Neuronal stem cell (in vitro differentiated cells): ENCODE measurements at regions not wholly inside any gene's neighbourhood (a gene's known extent, or its start where the extent isn't known, plus 50 kb on each side); places are given as distances from the start of the nearest gene placed in this dataset.

Source experiments
- DNase-seq: peaks from one replicate; pipeline ENCODE4 v3.0.0-alpha.2; 2013; ENCODE audit warnings: low spot score
- H2AFZ ChIP-seq: one replicate; pipeline ENCODE4 v1.6.1; 2013; ENCODE audit warnings: mild to moderate bottlenecking, low read length, inconsistent platforms
- H2AK5ac ChIP-seq: 2 replicates; pipeline ENCODE4 v1.6.1; 2013; ENCODE audit warnings: low read depth, mild to moderate bottlenecking, inconsistent platforms, low read length, moderate library complexity, mixed read lengths
- H2BK120ac ChIP-seq: 2 replicates; pipeline ENCODE4 v1.6.1; 2013; ENCODE audit warnings: low read depth, mild to moderate bottlenecking, inconsistent platforms, low read length, moderate library complexity, mixed read lengths
- H2BK12ac ChIP-seq: one replicate; pipeline ENCODE4 v1.6.1; 2013; ENCODE audit warnings: low read length, inconsistent platforms
- H2BK15ac ChIP-seq: 2 replicates; pipeline ENCODE4 v1.6.1; 2013; ENCODE audit warnings: mild to moderate bottlenecking, low read length, inconsistent platforms, mixed read lengths
- H2BK5ac ChIP-seq: one replicate; pipeline ENCODE4 v1.6.1; 2013; ENCODE audit warnings: inconsistent platforms, mild to moderate bottlenecking, low read length, moderate library complexity
- H3K14ac ChIP-seq: one replicate; pipeline ENCODE4 v1.6.1; 2013; ENCODE audit warnings: low read length, inconsistent platforms
- H3K18ac ChIP-seq: 2 replicates; pipeline ENCODE4 v1.6.1; 2013; ENCODE audit warnings: low read length, inconsistent platforms
- H3K23ac ChIP-seq: 2 replicates; pipeline ENCODE4 v1.6.1; 2013; ENCODE audit warnings: low read depth, mild to moderate bottlenecking, mixed read lengths, low read length, inconsistent platforms; ENCODE audit not compliant: poor library complexity
- H3K27ac ChIP-seq: replicated peaks from 3 replicates; pipeline ENCODE4 v1.5.1; 2013; ENCODE audit warnings: low read length, inconsistent platforms
- H3K27me3 ChIP-seq, 3 experiments: 2 replicates each; pipeline ENCODE4 v1.6.1; 2013; ENCODE audit warnings: low read length in 3 of 3, mild to moderate bottlenecking in 2 of 3, inconsistent platforms in 1 of 3, low read depth in 1 of 3, mixed read lengths in 1 of 3, moderate library complexity in 1 of 3; ENCODE audit not compliant: control insufficient read depth in 3 of 3, insufficient read depth in 3 of 3
- H3K36me3 ChIP-seq, 2 donors: replicated peaks in 1 of 2; 2 replicates each; pipeline ENCODE4 v1.6.1; 2013; ENCODE audit warnings: low read length in 2 of 2; ENCODE audit not compliant: control insufficient read depth in 2 of 2, insufficient read depth in 2 of 2
- H3K4ac ChIP-seq: 2 replicates; pipeline ENCODE4 v1.6.1; 2013; ENCODE audit warnings: inconsistent platforms, mild to moderate bottlenecking, low read length, moderate library complexity
- H3K4me1 ChIP-seq, 2 donors: 1 replicate in 1 of 2; 2 replicates in 1 of 2; pipeline ENCODE4 v1.6.1; 2013; ENCODE audit warnings: low read length in 2 of 2, low read depth in 1 of 2; ENCODE audit not compliant: control insufficient read depth in 2 of 2, insufficient read depth in 1 of 2
- H3K4me2 ChIP-seq: one replicate; pipeline ENCODE4 v1.6.1; 2013; ENCODE audit warnings: mild to moderate bottlenecking, low read length, inconsistent platforms; ENCODE audit not compliant: insufficient read depth, poor library complexity, severe bottlenecking
- H3K4me3 ChIP-seq, 2 donors: 2 replicates each; pipeline ENCODE4 v1.5.1; 2013; ENCODE audit warnings: low read length in 2 of 2, mild to moderate bottlenecking in 2 of 2, inconsistent platforms in 1 of 2, moderate library complexity in 1 of 2
- H3K79me1 ChIP-seq: one replicate; pipeline ENCODE4 v1.6.1; 2013; ENCODE audit warnings: low read depth, mild to moderate bottlenecking, inconsistent platforms, low read length, moderate library complexity
- H3K9ac ChIP-seq: one replicate; pipeline ENCODE4 v1.6.1; 2013; ENCODE audit warnings: mild to moderate bottlenecking, low read depth, low read length, inconsistent platforms; ENCODE audit not compliant: poor library complexity
- H3K9me3 ChIP-seq, 2 donors: replicated peaks in 1 of 2; 2 replicates each; pipeline versions ENCODE3 to v1.6.1; 2013; ENCODE audit warnings: low read length in 2 of 2, mild to moderate bottlenecking in 2 of 2, inconsistent platforms in 1 of 2, low read depth in 1 of 2, mixed read lengths in 1 of 2, moderate library complexity in 1 of 2; ENCODE audit not compliant: control insufficient read depth in 2 of 2, insufficient read depth in 1 of 2
- H4K8ac ChIP-seq: one replicate; pipeline ENCODE4 v1.6.1; 2013; ENCODE audit warnings: low read depth, mild to moderate bottlenecking, inconsistent platforms, low read length, moderate library complexity
- H4K91ac ChIP-seq: one replicate; pipeline ENCODE4 v1.6.1; 2013; ENCODE audit warnings: low read length, low read depth, mild to moderate bottlenecking, inconsistent platforms; ENCODE audit not compliant: poor library complexity
- WGBS, 2 donors: extraction: QIAGEN DNeasy Blood & Tissue Kit; methylation state at CpG; one replicate each; pipeline ENCODE4 v1.1.7; 2013; ENCODE audit warnings: missing lambda C conversion rate in 2 of 2, mixed read lengths in 1 of 2; ENCODE audit not compliant: insufficient read length in 2 of 2, insufficient replicate concordance in 1 of 2; ENCODE audit errors: extremely low coverage in 2 of 2; 5-methylcytosine and 5-hydroxymethylcytosine counted together

GRCh38 chr3:16801698-16802097 is 83.1 kb upstream of the PLCL2 start:
- Histone ChIP-seq H2AK5ac (no peak overlapping the region), H3K27me3 (no peaks in the 10 kb centered on the region), H2BK15ac (no peak overlapping the region), H3K14ac (no peak overlapping the region), H2AFZ (no peak overlapping the region), H3K79me1 (no peaks in the 10 kb centered on the region), H4K8ac (no peak overlapping the region), H4K91ac (no peak overlapping the region), H3K4me1 (no peaks in the 10 kb centered on the region), H3K27ac (no peak overlapping the region), H3K23ac (no peak overlapping the region), H2BK5ac (no peak overlapping the region), H3K9me3 (no peaks in the 10 kb centered on the region), H2BK12ac (no peak overlapping the region), H3K18ac (no peak overlapping the region), H3K36me3 (no peaks in the 10 kb centered on the region), H3K4me2 (no peak overlapping the region), H2BK120ac (no peak overlapping the region), H3K4ac (no peak overlapping the region), H3K9ac (no peak overlapping the region), H3K4me3 (no peak overlapping the region)
- no CpG with 5 or more reads among the region's 5 CpGs for WGBS, 2 donors
- no peak for DNase-seq

DNA sequence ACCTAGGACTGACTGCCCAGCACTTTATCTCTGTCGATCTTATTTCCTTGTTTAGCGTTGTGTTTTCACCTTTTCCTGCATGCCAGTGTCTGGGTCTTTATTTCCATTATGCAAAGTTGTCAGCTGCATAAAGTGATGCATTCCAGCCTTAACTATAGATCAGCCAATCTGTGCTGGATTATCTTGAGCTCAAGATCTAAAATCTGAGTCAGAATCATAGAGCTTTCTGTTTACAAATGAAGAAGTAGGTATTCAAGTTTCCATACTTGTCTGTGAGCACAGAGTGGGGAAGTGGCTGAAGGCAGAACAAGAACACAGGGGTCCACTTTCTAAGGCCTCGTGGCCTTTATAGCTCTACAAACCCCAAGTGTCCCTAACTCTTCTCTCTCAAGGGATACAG is 82.4 kb upstream of the PLCL2 start:
- no peak overlapping the region for H3K27ac ChIP-seq
- H2BK120ac ChIP-seq: no peak overlapping the region
- H3K23ac ChIP-seq: no peak overlapping the region
- WGBS, 2 donors: no CpG with 5 or more reads among the region's 3 CpGs
- no peak overlapping the region for H4K91ac ChIP-seq
- no peaks in the 10 kb centered on the region for H3K36me3 ChIP-seq
- H3K9ac ChIP-seq: no peak overlapping the region
- no peaks in the 10 kb centered on the region for H3K79me1 ChIP-seq
- no peak overlapping the region for H3K14ac ChIP-seq
- no peak overlapping the region for H3K4ac ChIP-seq
- no peak for DNase-seq
- no peaks in the 10 kb centered on the region for H3K4me1 ChIP-seq
- H3K4me2 ChIP-seq: no peak overlapping the region
- no peak overlapping the region for H2BK15ac ChIP-seq
- no peak overlapping the region for H2BK12ac ChIP-seq
- H2BK5ac ChIP-seq: no peak overlapping the region
- no peak overlapping the region for H3K4me3 ChIP-seq
- H2AK5ac ChIP-seq: no peak overlapping the region
- no peak overlapping the region for H3K18ac ChIP-seq
- H2AFZ ChIP-seq: no peak overlapping the region
- H3K9me3 ChIP-seq: no peaks in the 10 kb centered on the region
- H4K8ac ChIP-seq: no peak overlapping the region
- no peaks in the 10 kb centered on the region for H3K27me3 ChIP-seq

DNA sequence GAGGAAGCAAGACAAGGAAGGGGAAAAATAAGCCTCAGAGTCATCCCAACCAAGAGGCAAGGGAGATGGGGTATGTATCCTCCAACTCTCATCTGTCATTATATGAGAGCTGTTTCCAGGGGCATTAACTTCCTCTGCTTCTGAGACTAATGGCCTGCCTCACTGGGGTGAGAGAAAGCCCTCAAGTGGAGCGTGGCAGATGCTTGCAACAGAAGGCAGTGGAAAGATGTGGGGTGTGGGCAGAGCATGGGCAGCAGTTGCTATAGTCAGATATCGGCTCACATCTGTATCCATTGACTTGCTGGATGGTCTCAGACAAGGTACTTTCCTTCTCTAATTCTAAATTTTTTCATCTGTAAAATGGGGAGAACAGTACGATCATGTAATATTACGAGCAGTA is 81.7 kb upstream of the PLCL2 start:
- Histone ChIP-seq H3K4me1 (no peaks in the 10 kb centered on the region), H2AK5ac (no peak overlapping the region), H2AFZ (no peak overlapping the region), H3K9ac (no peak overlapping the region), H2BK15ac (no peak overlapping the region), H3K23ac (no peak overlapping the region), H3K4ac (no peak overlapping the region), H3K4me2 (no peak overlapping the region), H4K8ac (no peak overlapping the region), H3K79me1 (no peaks in the 10 kb centered on the region), H3K27ac (no peak overlapping the region), H3K14ac (no peak overlapping the region), H3K9me3 (no peaks in the 10 kb centered on the region), H2BK5ac (no peak overlapping the region), H3K27me3 (no peaks in the 10 kb centered on the region), H2BK12ac (no peak overlapping the region), H2BK120ac (no peak overlapping the region), H3K4me3 (no peak overlapping the region), H3K36me3 (no peaks in the 10 kb centered on the region), H3K18ac (no peak overlapping the region), H4K91ac (no peak overlapping the region)
- no peak for DNase-seq
- no CpG with 5 or more reads among the region's 4 CpGs for WGBS, 2 donors

GRCh38 chr3:16807391-16807790 is 77.4 kb upstream of the PLCL2 start:
- H3K9me3 ChIP-seq: no peaks in the 10 kb centered on the region
- H4K91ac ChIP-seq: no peak overlapping the region
- no peak overlapping the region for H3K18ac ChIP-seq
- no peak overlapping the region for H3K14ac ChIP-seq
- no peaks in the 10 kb centered on the region for H3K79me1 ChIP-seq
- no peak overlapping the region for H2AK5ac ChIP-seq
- no peak overlapping the region for H2AFZ ChIP-seq
- H3K4ac ChIP-seq: no peak overlapping the region
- no peaks in the 10 kb centered on the region for H3K36me3 ChIP-seq
- WGBS, 2 donors: no CpG with 5 or more reads among the region's 6 CpGs
- H3K4me3 ChIP-seq: no peak overlapping the region
- H3K4me2 ChIP-seq: no peak overlapping the region
- H2BK5ac ChIP-seq: no peak overlapping the region
- no peak overlapping the region for H3K23ac ChIP-seq
- H4K8ac ChIP-seq: no peak overlapping the region
- no peak overlapping the region for H2BK15ac ChIP-seq
- no peaks in the 10 kb centered on the region for H3K4me1 ChIP-seq
- H3K9ac ChIP-seq: no peak overlapping the region
- H2BK12ac ChIP-seq: no peak overlapping the region
- H2BK120ac ChIP-seq: no peak overlapping the region
- no peaks in the 10 kb centered on the region for H3K27me3 ChIP-seq
- DNase-seq: no peak
- H3K27ac ChIP-seq: no peak overlapping the region
